Esophagus squamous epithelium (tissue), 4 donors: ENCODE measurements at regions not wholly inside any gene's neighbourhood (a gene's known extent, or its start where the extent isn't known, plus 50 kb on each side); places are given as distances from the start of the nearest gene placed in this dataset.

Experiments used
- CTCF ChIP-seq, 6 experiments: fragments of 450-650 bp in 4 of 6; fragments of 200-600 bp in 2 of 6; sonication (generic) in 2 of 6; IDR thresholded peaks; one replicate each; pipeline ENCODE4 v1.5.1; 2016 to 2019; ENCODE audit warnings: antibody characterized with exemption in 6 of 6, mild to moderate bottlenecking in 4 of 6, moderate library complexity in 4 of 6
- POLR2A ChIP-seq, 4 donors: fragments of 450-650 bp; IDR thresholded peaks; one replicate each; pipeline ENCODE4 v1.6.1; 2017; ENCODE audit warnings: antibody characterized with exemption in 4 of 4, mild to moderate bottlenecking in 4 of 4, moderate library complexity in 3 of 4

DNA sequence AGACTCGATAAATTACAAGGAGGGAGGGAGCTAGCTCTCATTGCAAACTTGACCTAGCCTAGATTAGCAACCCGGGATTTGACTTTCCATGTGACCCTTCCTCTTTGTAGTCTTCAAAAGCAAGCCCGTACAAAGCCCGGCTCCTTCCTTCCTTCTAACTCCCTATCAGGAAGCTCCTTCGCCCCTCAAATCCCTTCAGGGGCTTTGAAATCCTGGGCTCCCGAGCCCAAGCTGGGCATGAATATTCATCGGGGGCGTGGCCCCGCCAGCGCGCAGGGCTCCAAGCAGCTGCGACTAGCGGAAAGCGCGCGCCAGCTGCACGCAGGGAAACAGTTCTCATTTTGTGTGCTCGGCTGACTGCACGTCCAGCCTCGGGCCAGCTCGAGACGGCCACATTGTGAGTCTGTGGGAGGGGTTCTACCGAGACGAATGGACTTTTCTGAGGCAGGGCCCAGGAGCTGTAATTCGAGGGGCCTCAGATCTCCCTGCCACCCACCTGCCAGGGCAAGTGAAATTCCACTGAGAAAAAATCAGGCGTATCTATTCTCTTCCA lies 84.0 kb upstream of the PELI1 start:
- TF ChIP-seq POLR2A (IDR thresholded peaks at IDR 0.05), result peak in 2 of 4 donors; percentile 29 to 72
- peak in 1 of 6 experiments; percentile 17 for TF ChIP-seq CTCF (IDR thresholded peaks at IDR 0.05)
